ENCODE measurements at regions not wholly inside any gene's neighbourhood (a gene's known extent, or its start where the extent isn't known, plus 50 kb on each side); places are given as distances from the start of the nearest gene placed in this dataset.

- H3K79me2 ChIP-seq (ENCODE audit: control insufficient read depth, insufficient read depth, low read length) = no peaks in the 10 kb centered on the region
- H2AFZ ChIP-seq (ENCODE audit: low read length) = no peak overlapping the region
- no peak overlapping the region for H3K4me3 ChIP-seq (replicated peaks in 1 of 4; ENCODE audit: control extremely low read depth in 1 of 4, insufficient read depth in 1 of 4, low read depth in 3 of 4, low read length in 4 of 4)
- no peaks in the 10 kb centered on the region for H4K20me1 ChIP-seq (ENCODE audit: control insufficient read depth, extremely low read depth, insufficient read depth, low read length)
- no peaks in the 10 kb centered on the region for H3K36me3 ChIP-seq (ENCODE audit: control insufficient read depth, insufficient read depth, low read length)
- H3K4me1 ChIP-seq (ENCODE audit: control insufficient read depth, extremely low read depth, insufficient read depth, low read length) = no peaks in the 10 kb centered on the region
- H3K27me3 ChIP-seq (ENCODE audit: control insufficient read depth, insufficient read depth, low read length) = no peaks in the 10 kb centered on the region
- H3K4me2 ChIP-seq (ENCODE audit: extremely low read depth, insufficient read depth, low read length) = no peak overlapping the region
- TF ChIP-seq EZH2 (IDR thresholded peaks at IDR 0.05; ENCODE audit: low read length, missing control alignments) = no peak
- TF ChIP-seq, protein P1, sequence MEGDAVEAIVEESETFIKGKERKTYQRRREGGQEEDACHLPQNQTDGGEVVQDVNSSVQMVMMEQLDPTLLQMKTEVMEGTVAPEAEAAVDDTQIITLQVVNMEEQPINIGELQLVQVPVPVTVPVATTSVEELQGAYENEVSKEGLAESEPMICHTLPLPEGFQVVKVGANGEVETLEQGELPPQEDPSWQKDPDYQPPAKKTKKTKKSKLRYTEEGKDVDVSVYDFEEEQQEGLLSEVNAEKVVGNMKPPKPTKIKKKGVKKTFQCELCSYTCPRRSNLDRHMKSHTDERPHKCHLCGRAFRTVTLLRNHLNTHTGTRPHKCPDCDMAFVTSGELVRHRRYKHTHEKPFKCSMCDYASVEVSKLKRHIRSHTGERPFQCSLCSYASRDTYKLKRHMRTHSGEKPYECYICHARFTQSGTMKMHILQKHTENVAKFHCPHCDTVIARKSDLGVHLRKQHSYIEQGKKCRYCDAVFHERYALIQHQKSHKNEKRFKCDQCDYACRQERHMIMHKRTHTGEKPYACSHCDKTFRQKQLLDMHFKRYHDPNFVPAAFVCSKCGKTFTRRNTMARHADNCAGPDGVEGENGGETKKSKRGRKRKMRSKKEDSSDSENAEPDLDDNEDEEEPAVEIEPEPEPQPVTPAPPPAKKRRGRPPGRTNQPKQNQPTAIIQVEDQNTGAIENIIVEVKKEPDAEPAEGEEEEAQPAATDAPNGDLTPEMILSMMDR (conservative IDR thresholded peaks at IDR 0.05 in 1 of 2, IDR thresholded peaks at IDR 0.05 in 1 of 2; ENCODE audit: low read depth in 1 of 2, low read length in 2 of 2) = no peak
- no peak overlapping the region for H3K9ac ChIP-seq (ENCODE audit: insufficient read depth, low read length)
- no peak for DNase-seq (ENCODE audit: low read depth in 2 of 2)
- no peaks in the 10 kb centered on the region for H3K9me3 ChIP-seq (ENCODE audit: control insufficient read depth, insufficient read depth, low read depth, low read length)
- no peak overlapping the region for H3K27ac ChIP-seq (ENCODE audit: insufficient read depth, low read length)
Observed at GRCh38 chr14:53493860-53494259, 340.7 kb upstream of the DDHD1 start.

GRCh38 chr14:53493320-53493719 lies 340.2 kb upstream of the DDHD1 start:
- Histone ChIP-seq H3K79me2 (ENCODE audit: control insufficient read depth, insufficient read depth, low read length) (no peaks in the 10 kb centered on the region), H3K27ac (ENCODE audit: insufficient read depth, low read length) (no peak overlapping the region), H2AFZ (ENCODE audit: low read length) (no peak overlapping the region), H4K20me1 (ENCODE audit: control insufficient read depth, extremely low read depth, insufficient read depth, low read length) (no peaks in the 10 kb centered on the region), H3K4me1 (ENCODE audit: control insufficient read depth, extremely low read depth, insufficient read depth, low read length) (no peaks in the 10 kb centered on the region), H3K27me3 (ENCODE audit: control insufficient read depth, insufficient read depth, low read length) (no peaks in the 10 kb centered on the region), H3K4me2 (ENCODE audit: extremely low read depth, insufficient read depth, low read length) (no peak overlapping the region), H3K9ac (ENCODE audit: insufficient read depth, low read length) (no peak overlapping the region), H3K36me3 (ENCODE audit: control insufficient read depth, insufficient read depth, low read length) (no peaks in the 10 kb centered on the region), H3K9me3 (ENCODE audit: control insufficient read depth, insufficient read depth, low read depth, low read length) (no peaks in the 10 kb centered on the region), H3K4me3 (replicated peaks in 1 of 4; ENCODE audit: control extremely low read depth in 1 of 4, insufficient read depth in 1 of 4, low read depth in 3 of 4, low read length in 4 of 4) (no peak overlapping the region)
- TF ChIP-seq, protein P1 (conservative IDR thresholded peaks at IDR 0.05 in 1 of 2, IDR thresholded peaks at IDR 0.05 in 1 of 2; ENCODE audit: low read depth in 1 of 2, low read length in 2 of 2) = no peak
- no peak for TF ChIP-seq EZH2 (IDR thresholded peaks at IDR 0.05; ENCODE audit: low read length, missing control alignments)
- no peak for DNase-seq (ENCODE audit: low read depth in 2 of 2)

DNA sequence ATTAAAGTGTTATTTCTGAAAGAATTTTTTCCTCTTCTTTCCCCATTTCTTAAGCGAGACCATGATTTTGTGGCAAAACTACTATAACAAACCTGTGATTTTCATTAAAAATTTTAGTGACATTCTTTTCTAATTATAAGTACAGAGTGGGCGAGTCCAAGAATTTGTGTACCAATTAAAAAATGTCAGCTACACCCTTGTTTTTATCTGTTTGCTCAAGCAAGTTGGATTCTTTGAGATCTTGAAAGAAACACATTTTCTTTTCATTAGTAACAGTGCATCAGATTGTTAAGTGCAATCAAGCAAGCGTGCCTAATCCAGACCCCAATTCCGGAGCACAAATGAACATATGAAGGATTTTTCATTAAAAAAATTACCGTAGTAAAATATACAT lies 338.8 kb upstream of the DDHD1 start:
- no peaks in the 10 kb centered on the region for H3K79me2 ChIP-seq (ENCODE audit: control insufficient read depth, insufficient read depth, low read length)
- H3K36me3 ChIP-seq (ENCODE audit: control insufficient read depth, insufficient read depth, low read length) = no peaks in the 10 kb centered on the region
- no peaks in the 10 kb centered on the region for H3K9me3 ChIP-seq (ENCODE audit: control insufficient read depth, insufficient read depth, low read depth, low read length)
- no peak overlapping the region for H3K27ac ChIP-seq (ENCODE audit: insufficient read depth, low read length)
- H2AFZ ChIP-seq (ENCODE audit: low read length) = no peak overlapping the region
- H3K4me1 ChIP-seq (ENCODE audit: control insufficient read depth, extremely low read depth, insufficient read depth, low read length) = no peaks in the 10 kb centered on the region
- H3K27me3 ChIP-seq (ENCODE audit: control insufficient read depth, insufficient read depth, low read length) = no peaks in the 10 kb centered on the region
- no peak overlapping the region for H3K4me2 ChIP-seq (ENCODE audit: extremely low read depth, insufficient read depth, low read length)
- no peaks in the 10 kb centered on the region for H4K20me1 ChIP-seq (ENCODE audit: control insufficient read depth, extremely low read depth, insufficient read depth, low read length)
- H3K9ac ChIP-seq (ENCODE audit: insufficient read depth, low read length) = no peak overlapping the region
- no peak for TF ChIP-seq EZH2 (IDR thresholded peaks at IDR 0.05; ENCODE audit: low read length, missing control alignments)
- TF ChIP-seq, protein P1 (conservative IDR thresholded peaks at IDR 0.05 in 1 of 2, IDR thresholded peaks at IDR 0.05 in 1 of 2; ENCODE audit: low read depth in 1 of 2, low read length in 2 of 2) = no peak
- no peak for DNase-seq (ENCODE audit: low read depth in 2 of 2)
- H3K4me3 ChIP-seq (replicated peaks in 1 of 4; ENCODE audit: control extremely low read depth in 1 of 4, insufficient read depth in 1 of 4, low read depth in 3 of 4, low read length in 4 of 4) = no peak overlapping the region

Measured in fibroblast of lung (primary cell).